ENCODE measurements at regions not wholly inside any gene's neighbourhood (a gene's known extent, or its start where the extent isn't known, plus 50 kb on each side); places are given as distances from the start of the nearest gene placed in this dataset.

DNA sequence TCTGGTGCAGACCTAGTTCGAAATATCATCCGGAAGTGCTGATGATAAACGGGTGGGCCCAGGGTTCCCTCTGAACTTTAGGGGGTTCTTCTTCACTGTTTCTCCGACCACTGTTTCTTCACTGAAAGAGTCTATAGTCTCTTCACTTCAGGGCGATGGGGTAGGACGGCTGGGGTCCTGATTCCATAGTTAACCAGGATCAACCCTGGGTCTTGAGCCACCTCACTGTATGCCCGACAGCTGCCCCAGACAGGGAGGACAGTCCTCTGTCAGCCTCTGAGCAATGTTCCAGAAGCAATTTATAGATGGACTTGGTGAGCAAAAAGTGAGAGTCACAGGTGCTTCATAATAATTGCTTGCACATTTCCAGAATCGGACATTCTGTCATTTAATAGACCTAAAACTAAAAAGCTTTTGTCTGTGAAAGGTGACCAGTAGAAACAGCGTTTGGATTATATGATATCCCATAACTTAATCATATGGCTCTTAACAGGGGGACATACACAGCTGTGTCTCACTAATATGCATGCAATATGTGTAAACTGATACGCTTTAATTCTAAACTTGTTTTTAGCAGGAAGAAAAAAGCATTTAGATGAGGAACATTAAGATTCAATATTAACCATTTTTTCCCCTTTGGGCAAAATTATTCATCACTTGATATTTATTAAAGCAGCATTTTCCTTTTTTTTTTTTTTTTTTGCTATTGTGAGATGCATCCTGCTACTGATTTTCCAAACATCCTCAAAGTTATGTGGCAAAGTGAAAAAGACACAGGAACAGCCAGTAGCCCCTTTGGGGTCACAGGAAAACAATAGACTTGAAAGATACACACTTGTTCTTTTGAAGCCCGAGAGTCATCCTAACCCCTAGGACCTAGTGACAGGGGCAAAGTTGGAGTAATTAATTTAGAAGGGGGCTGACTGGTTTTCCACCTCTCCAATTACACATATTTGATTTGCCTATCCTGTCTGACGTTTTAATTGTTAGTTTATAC lies 277.0 kb downstream of the ZNF536 start:
- H3K27ac ChIP-seq (ENCODE audit: low read depth, low read length, severe bottlenecking): no peak overlapping the region
- no peaks in the 10 kb centered on the region for H3K36me3 ChIP-seq (ENCODE audit: control insufficient read depth, insufficient read depth, low read length)
- H3K4me3 ChIP-seq (ENCODE audit: extremely low read depth, insufficient read depth, low read length, poor library complexity, severe bottlenecking): no peak overlapping the region
- no peaks in the 10 kb centered on the region for H3K9me3 ChIP-seq (ENCODE audit: control insufficient read depth, low read length)
- H3K4me1 ChIP-seq (ENCODE audit: control insufficient read depth, insufficient read depth, low read length, poor library complexity, severe bottlenecking): peaks cover 26% of the 10 kb centered on the region
- 86 to 94% methylated on average over 5 to 8 of the region's 12 CpGs for WGBS, 2 experiments (ENCODE audit: insufficient coverage in 2 of 2)

DNA sequence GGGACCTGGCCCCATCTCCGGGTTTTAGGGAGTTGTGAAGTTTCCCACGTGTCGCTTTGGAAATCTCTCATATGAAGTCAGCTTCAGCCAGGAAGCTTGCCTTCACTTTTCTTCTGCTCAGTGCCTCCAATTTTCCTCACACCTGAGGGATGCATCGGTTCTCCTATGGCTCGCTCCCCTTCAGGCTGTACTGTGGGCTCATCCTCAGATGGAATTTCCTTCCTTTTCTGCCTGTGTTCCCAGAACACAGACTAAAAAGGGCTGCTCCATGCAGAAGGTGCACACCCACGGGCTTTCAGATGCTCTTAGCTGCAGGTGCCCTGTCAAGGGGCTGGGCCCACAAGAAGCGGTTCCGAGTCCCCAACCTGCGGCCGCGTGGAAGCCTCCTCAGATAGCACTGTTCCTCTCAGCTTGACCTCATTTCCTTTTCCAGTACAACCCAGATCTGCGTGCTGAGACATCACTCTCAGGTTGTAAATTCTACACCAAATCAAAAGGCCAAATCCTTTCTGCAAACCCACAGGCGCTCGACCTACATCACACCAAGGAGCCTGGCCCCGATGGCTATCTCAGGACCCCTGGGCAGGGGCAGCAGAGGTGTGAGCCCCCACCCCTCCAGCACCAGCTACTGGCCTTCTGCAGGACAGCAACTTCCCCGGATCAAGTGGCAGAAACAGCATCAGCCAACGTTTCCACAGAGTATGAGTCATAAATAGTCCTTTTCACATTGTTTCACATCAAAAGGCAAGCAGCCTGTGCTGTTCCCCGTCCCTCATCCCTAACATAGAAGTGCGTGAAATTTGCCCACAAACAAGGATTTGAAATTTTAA lies 275.9 kb downstream of the ZNF536 start:
- no peaks in the 10 kb centered on the region for H3K36me3 ChIP-seq (ENCODE audit: control insufficient read depth, insufficient read depth, low read length)
- no peaks in the 10 kb centered on the region for H3K9me3 ChIP-seq (ENCODE audit: control insufficient read depth, low read length)
- H3K27ac ChIP-seq (ENCODE audit: low read depth, low read length, severe bottlenecking): no peak overlapping the region
- peaks cover 26% of the 10 kb centered on the region for H3K4me1 ChIP-seq (ENCODE audit: control insufficient read depth, insufficient read depth, low read length, poor library complexity, severe bottlenecking)
- H3K4me3 ChIP-seq (ENCODE audit: extremely low read depth, insufficient read depth, low read length, poor library complexity, severe bottlenecking): no peak overlapping the region
- 66 to 76% methylated on average over 14 to 17 of the region's 19 CpGs for WGBS, 2 experiments (ENCODE audit: insufficient coverage in 2 of 2)

DNA sequence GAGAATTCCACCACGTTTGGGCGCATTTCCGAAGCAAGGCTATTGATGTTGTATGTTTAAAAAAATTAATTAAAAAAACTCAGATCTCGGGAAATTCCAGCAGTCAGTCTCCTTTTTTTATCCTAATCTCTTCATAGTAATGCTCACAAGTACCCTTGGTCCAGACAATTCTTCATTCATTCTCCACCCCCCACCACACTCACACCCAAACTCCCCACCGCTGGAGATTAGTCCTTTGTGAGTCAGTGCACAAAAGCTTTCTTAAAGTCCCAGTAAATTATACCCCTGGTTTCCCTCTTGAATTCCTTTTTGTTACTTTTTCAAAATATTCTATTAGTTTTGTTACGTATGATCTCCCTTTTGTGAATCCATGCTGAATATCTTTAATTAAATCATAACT lies 274.6 kb downstream of the ZNF536 start:
- H3K9me3 ChIP-seq (ENCODE audit: control insufficient read depth, low read length): no peaks in the 10 kb centered on the region
- WGBS, 2 experiments (ENCODE audit: insufficient coverage in 2 of 2): 62 to 70% methylated on average over 1 to 2 of the region's 6 CpGs
- no peaks in the 10 kb centered on the region for H3K36me3 ChIP-seq (ENCODE audit: control insufficient read depth, insufficient read depth, low read length)
- H3K4me3 ChIP-seq (ENCODE audit: extremely low read depth, insufficient read depth, low read length, poor library complexity, severe bottlenecking): no peak overlapping the region
- H3K4me1 ChIP-seq (ENCODE audit: control insufficient read depth, insufficient read depth, low read length, poor library complexity, severe bottlenecking): peaks cover 26% of the 10 kb centered on the region
- H3K27ac ChIP-seq (ENCODE audit: low read depth, low read length, severe bottlenecking): no peak overlapping the region

DNA sequence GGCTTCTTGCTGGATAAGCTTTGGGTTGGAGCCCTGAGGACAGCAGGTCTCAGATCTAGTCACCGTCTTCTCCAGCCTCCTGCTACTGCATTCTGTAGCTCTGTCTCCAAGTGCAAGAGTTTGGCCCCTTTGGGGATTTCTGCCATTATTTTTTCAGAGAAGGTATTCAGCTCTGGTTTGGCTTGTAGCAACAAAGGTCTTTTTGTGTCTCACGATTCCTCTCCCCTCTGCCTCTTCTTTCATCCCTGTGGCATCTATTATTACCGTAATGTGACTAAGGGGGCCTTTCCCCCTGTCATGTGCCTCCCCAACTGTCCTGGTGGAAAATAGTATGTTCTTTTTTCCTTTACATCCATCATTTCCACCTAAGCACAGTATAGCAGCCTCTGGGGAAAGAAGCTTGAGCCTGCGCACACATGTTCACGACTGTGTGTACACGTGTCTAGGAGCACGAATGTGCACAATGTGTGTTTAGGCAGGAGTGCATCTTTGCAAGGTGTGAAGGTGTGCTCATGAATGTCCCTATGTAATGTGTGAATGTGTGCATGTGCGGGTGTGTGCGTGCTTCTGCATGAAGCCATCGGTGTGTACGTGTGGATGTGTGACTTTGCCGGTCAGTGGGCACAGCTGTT lies 273.9 kb downstream of the ZNF536 start:
- WGBS, 2 experiments (ENCODE audit: insufficient coverage in 2 of 2): 96 to 97% methylated on average over 10 of the region's 12 CpGs
- Histone ChIP-seq H3K9me3 (ENCODE audit: control insufficient read depth, low read length) (no peaks in the 10 kb centered on the region), H3K36me3 (ENCODE audit: control insufficient read depth, insufficient read depth, low read length) (no peaks in the 10 kb centered on the region), H3K4me1 (ENCODE audit: control insufficient read depth, insufficient read depth, low read length, poor library complexity, severe bottlenecking) (peaks cover 26% of the 10 kb centered on the region), H3K27ac (ENCODE audit: low read depth, low read length, severe bottlenecking) (no peak overlapping the region), H3K4me3 (ENCODE audit: extremely low read depth, insufficient read depth, low read length, poor library complexity, severe bottlenecking) (no peak overlapping the region)

DNA sequence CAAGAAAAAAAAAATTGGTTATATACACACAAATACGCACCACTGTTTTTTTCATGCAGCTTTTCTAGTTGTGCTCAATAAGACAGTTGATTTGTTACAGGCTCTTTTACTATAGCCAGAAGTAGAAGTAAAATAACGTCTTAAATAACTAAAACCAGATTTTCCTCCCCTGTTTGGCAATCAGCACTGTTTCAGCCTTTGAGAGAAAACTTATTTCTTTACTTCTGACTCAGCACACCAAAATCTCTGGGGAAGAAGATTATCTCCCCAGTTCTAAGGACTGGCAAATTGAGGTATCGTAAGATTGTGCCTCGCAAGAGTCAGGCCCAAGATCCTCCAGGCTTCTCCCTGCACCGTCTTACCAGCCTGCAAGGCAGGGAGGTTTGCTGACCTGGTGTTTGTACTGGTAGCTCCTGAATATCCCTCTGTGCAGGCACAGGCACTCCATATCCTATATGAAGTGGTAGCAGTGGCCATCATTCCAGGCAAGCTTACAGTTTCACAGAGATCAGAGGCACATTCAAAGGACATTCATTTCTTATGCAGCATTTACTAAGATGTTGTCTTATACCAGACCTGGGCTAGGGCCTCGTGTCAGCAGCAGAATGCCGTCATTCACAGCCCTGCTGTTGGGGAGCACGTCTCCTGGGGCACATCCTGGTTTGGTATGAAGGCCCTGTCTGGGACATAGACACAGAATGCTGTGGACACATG lies 268.2 kb downstream of the ZNF536 start:
- 84 to 93% methylated on average over 6 to 7 of the region's 8 CpGs for WGBS, 2 experiments (ENCODE audit: insufficient coverage in 2 of 2)
- Histone ChIP-seq H3K9me3 (ENCODE audit: control insufficient read depth, low read length) (peaks cover 6% of the 10 kb centered on the region), H3K4me1 (ENCODE audit: control insufficient read depth, insufficient read depth, low read length, poor library complexity, severe bottlenecking) (no peaks in the 10 kb centered on the region), H3K4me3 (ENCODE audit: extremely low read depth, insufficient read depth, low read length, poor library complexity, severe bottlenecking) (no peak overlapping the region), H3K27ac (ENCODE audit: low read depth, low read length, severe bottlenecking) (no peak overlapping the region), H3K36me3 (ENCODE audit: control insufficient read depth, insufficient read depth, low read length) (no peaks in the 10 kb centered on the region)

DNA sequence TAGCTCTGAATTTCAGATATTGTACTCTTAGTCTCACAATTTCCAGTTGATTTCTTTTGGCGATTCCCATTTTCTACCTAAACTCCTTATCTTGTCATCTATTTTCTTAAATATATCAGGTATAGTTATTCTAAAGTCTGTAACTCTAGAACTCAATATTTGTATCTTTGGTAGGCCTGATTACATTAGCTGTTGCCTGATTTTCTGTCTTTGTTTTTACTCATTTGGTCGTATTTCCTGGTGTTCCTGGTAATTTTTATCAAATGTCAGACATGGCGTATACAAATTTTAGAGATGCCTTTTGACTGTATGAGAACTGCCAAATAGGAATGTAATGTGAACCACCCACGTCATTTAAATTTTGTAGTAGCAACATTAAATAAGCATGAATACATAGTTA lies 266.7 kb downstream of the ZNF536 start:
- Histone ChIP-seq H3K4me3 (ENCODE audit: extremely low read depth, insufficient read depth, low read length, poor library complexity, severe bottlenecking) (no peak overlapping the region), H3K27ac (ENCODE audit: low read depth, low read length, severe bottlenecking) (no peak overlapping the region), H3K9me3 (ENCODE audit: control insufficient read depth, low read length) (peaks cover 6% of the 10 kb centered on the region), H3K36me3 (ENCODE audit: control insufficient read depth, insufficient read depth, low read length) (no peaks in the 10 kb centered on the region), H3K4me1 (ENCODE audit: control insufficient read depth, insufficient read depth, low read length, poor library complexity, severe bottlenecking) (no peaks in the 10 kb centered on the region)
- 100% methylated on average over 1 to 2 of the region's 4 CpGs for WGBS, 2 experiments (ENCODE audit: insufficient coverage in 2 of 2)

DNA sequence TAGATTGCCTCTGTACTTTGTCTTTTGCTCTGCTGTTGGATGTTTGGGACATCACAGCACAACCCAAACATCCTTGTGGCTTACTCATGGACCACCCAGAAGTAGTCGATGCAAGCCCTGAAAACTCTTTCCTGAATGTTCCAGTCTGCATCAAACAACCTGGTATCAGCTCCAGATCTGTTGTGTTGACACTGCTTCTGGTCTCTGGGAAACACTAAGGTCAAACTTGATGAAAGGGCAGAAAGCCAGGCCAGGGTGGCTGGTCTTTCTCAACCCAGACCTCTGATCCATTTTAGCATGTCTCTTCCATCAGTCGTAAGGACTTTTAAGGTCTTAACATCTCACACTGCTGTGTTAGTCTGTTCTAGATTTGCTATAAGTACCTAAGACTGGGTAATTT lies 265.7 kb downstream of the ZNF536 start:
- no peaks in the 10 kb centered on the region for H3K36me3 ChIP-seq (ENCODE audit: control insufficient read depth, insufficient read depth, low read length)
- no peaks in the 10 kb centered on the region for H3K4me1 ChIP-seq (ENCODE audit: control insufficient read depth, insufficient read depth, low read length, poor library complexity, severe bottlenecking)
- H3K4me3 ChIP-seq (ENCODE audit: extremely low read depth, insufficient read depth, low read length, poor library complexity, severe bottlenecking): no peak overlapping the region
- H3K9me3 ChIP-seq (ENCODE audit: control insufficient read depth, low read length): peaks cover 6% of the 10 kb centered on the region
- no peak overlapping the region for H3K27ac ChIP-seq (ENCODE audit: low read depth, low read length, severe bottlenecking)
- 76 to 89% methylated on average over 1 to 2 of the region's 2 CpGs for WGBS, 2 experiments (ENCODE audit: insufficient coverage in 2 of 2)

DNA sequence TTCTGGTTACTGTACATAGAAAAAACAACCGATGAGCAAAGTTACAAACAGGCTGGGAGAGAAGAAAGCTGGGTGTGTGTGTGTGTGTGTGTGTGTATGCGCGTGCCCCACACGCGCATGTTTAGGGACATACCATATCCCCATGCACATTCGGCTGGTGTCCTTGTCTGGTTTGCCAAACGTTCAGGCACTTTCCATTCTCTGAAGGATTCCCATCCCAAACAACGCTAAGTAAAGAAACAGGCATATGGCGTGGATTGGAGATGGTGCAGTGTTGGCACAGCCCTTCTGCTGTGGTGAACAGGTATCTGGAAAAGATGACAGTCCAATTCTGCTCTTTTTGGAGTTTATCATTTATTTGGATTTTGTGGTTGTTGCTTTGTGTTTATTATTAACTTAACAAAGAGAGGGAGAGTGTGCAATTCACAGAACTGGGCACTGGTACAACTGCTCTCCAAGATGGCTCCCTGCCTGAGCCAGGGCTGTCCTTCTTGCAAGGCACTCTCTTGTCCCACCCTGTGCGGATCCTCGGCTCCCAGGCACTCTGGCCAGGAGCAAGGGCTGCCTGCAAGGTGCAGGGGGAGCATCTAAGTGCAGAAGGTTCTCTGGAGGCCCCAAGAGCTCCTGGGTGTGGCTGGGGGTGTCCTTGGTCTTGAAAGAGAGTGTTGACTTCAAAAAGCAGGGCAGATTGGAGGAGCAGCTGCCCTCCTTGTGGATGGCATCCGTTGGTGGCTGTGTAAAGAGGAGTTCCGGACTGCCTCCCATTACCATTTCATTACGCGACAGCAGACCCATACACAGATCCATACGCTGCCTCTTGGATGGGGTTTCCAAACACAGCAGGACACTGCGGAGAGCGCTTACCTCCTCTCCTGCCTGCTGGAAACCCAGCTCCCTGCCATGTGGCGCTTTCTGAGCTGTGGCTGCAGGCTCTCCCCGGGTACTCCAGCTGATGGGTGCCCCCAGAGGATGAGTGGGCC lies 263.1 kb downstream of the ZNF536 start:
- Histone ChIP-seq H3K36me3 (ENCODE audit: control insufficient read depth, insufficient read depth, low read length) (no peaks in the 10 kb centered on the region), H3K4me1 (ENCODE audit: control insufficient read depth, insufficient read depth, low read length, poor library complexity, severe bottlenecking) (no peaks in the 10 kb centered on the region), H3K4me3 (ENCODE audit: extremely low read depth, insufficient read depth, low read length, poor library complexity, severe bottlenecking) (no peak overlapping the region), H3K27ac (ENCODE audit: low read depth, low read length, severe bottlenecking) (no peak overlapping the region), H3K9me3 (ENCODE audit: control insufficient read depth, low read length) (peaks cover 6% of the 10 kb centered on the region)
- WGBS, 2 experiments (ENCODE audit: insufficient coverage in 2 of 2): 94 to 96% methylated on average over 12 to 14 of the region's 20 CpGs

DNA sequence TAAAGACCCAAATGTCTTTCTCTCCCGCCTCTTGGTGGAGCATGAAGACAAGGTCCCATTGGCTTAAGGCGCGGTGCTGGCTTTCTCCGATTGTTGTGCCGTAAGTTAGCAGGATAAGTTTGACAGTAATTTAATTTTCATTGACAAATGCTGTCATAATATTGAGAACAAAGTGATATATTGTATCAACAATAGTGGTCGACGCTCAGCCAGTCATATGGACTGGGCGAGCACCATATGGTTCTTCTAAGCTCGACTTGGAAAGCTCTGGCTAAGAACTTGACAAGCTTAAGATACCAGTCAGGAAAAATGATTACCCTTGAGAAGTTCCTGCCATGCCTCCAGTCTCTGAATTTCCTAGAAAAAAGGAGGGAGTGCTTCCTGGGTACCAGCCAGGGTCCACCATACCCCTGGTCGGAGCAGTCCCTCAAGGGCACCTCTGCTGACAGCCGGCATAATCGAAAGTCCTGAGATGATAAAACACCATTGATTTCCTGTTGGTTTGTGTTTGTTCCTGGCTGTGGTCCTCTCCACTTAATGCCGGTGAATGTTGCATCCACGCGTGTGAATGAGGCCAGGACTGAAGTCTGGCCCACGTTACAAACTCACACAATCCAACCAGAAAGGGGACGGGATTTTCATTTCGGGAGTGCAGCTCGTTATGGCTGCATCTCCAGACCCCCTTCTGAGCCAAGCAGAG lies 262.1 kb downstream of the ZNF536 start:
- Histone ChIP-seq H3K27ac (ENCODE audit: low read depth, low read length, severe bottlenecking) (no peak overlapping the region), H3K36me3 (ENCODE audit: control insufficient read depth, insufficient read depth, low read length) (no peaks in the 10 kb centered on the region), H3K4me1 (ENCODE audit: control insufficient read depth, insufficient read depth, low read length, poor library complexity, severe bottlenecking) (no peaks in the 10 kb centered on the region), H3K4me3 (ENCODE audit: extremely low read depth, insufficient read depth, low read length, poor library complexity, severe bottlenecking) (no peak overlapping the region), H3K9me3 (ENCODE audit: control insufficient read depth, low read length) (peaks cover 6% of the 10 kb centered on the region)
- WGBS, 2 experiments (ENCODE audit: insufficient coverage in 2 of 2): 90 to 92% methylated on average over 8 to 19 of the region's 19 CpGs
